Mesenchymal stem cell (in vitro differentiated cells and primary cell): ENCODE measurements at regions not wholly inside any gene's neighbourhood (a gene's known extent, or its start where the extent isn't known, plus 50 kb on each side); places are given as distances from the start of the nearest gene placed in this dataset.

Experiments
- DNase-seq: peaks from one replicate; pipeline ENCODE4 v3.0.0-alpha.2; 2013
- H2AFZ ChIP-seq: one replicate; pipeline ENCODE4 v1.6.1; 2013; ENCODE audit warnings: low read depth, mild to moderate bottlenecking, control low read depth, inconsistent platforms, low read length, moderate library complexity
- H2AK5ac ChIP-seq: 2 replicates; pipeline ENCODE4 v1.6.1; 2013; ENCODE audit warnings: low read length, moderate library complexity, mild to moderate bottlenecking, inconsistent platforms; ENCODE audit not compliant: severe bottlenecking
- H2BK120ac ChIP-seq: one replicate; pipeline ENCODE4 v1.6.1; 2013; ENCODE audit warnings: low read depth, mild to moderate bottlenecking, inconsistent platforms, low read length, moderate library complexity
- H2BK12ac ChIP-seq, 2 experiments: one replicate each; pipeline ENCODE4 v1.6.1; 2013; ENCODE audit warnings: inconsistent platforms in 2 of 2, low read length in 2 of 2, mild to moderate bottlenecking in 2 of 2, moderate library complexity in 2 of 2, control low read depth in 1 of 2
- H2BK15ac ChIP-seq: one replicate; pipeline ENCODE4 v1.6.1; 2013; ENCODE audit warnings: mild to moderate bottlenecking, low read depth, inconsistent platforms; ENCODE audit not compliant: poor library complexity, severe bottlenecking
- H2BK5ac ChIP-seq: 2 replicates; pipeline ENCODE4 v1.6.1; 2013; ENCODE audit warnings: low read depth, mild to moderate bottlenecking, low read length, control low read depth, inconsistent platforms; ENCODE audit not compliant: poor library complexity, severe bottlenecking
- H3K14ac ChIP-seq, 2 experiments: one replicate each; pipeline ENCODE4 v1.6.1; 2013; ENCODE audit warnings: inconsistent platforms in 2 of 2, low read length in 2 of 2, control low read depth in 1 of 2, mild to moderate bottlenecking in 1 of 2, moderate library complexity in 1 of 2
- H3K18ac ChIP-seq, 2 experiments: one replicate each; pipeline ENCODE4 v1.6.1; 2013; ENCODE audit warnings: inconsistent platforms in 2 of 2, low read length in 2 of 2, control low read depth in 1 of 2, low read depth in 1 of 2, mild to moderate bottlenecking in 1 of 2
- H3K23ac ChIP-seq, 2 experiments: one replicate each; pipeline ENCODE4 v1.6.1; 2013; ENCODE audit warnings: inconsistent platforms in 2 of 2, low read length in 2 of 2, mild to moderate bottlenecking in 2 of 2, moderate library complexity in 2 of 2, control low read depth in 1 of 2
- H3K27ac ChIP-seq: 2 replicates; pipeline ENCODE4 v1.5.1; 2013; ENCODE audit warnings: mild to moderate bottlenecking, moderate library complexity, low read length, control low read depth, inconsistent platforms; ENCODE audit not compliant: poor library complexity, severe bottlenecking
- H3K27me3 ChIP-seq, 2 experiments: 2 replicates each; pipeline versions ENCODE4 v1.6.1 to v1.7.0; 2013; ENCODE audit warnings: low read length in 2 of 2, mild to moderate bottlenecking in 2 of 2, moderate library complexity in 2 of 2, control low read depth in 1 of 2, inconsistent platforms in 1 of 2; ENCODE audit not compliant: control insufficient read depth in 1 of 2, insufficient read depth in 1 of 2
- H3K36me3 ChIP-seq, 2 experiments: 2 replicates each; pipeline versions ENCODE4 v1.6.1 to v1.7.0; 2013; ENCODE audit warnings: low read length in 2 of 2, control low read depth in 1 of 2, inconsistent platforms in 1 of 2, low read depth in 1 of 2, mild to moderate bottlenecking in 1 of 2; ENCODE audit not compliant: insufficient read depth in 2 of 2, control insufficient read depth in 1 of 2
- H3K4ac ChIP-seq, 2 experiments: one replicate each; pipeline ENCODE4 v1.6.1; 2013; ENCODE audit warnings: inconsistent platforms in 2 of 2, low read length in 2 of 2, mild to moderate bottlenecking in 2 of 2, moderate library complexity in 2 of 2, control low read depth in 1 of 2, low read depth in 1 of 2
- H3K4me1 ChIP-seq: 2 replicates; pipeline ENCODE4 v1.6.1; 2013; ENCODE audit warnings: low read depth, low read length, control low read depth; ENCODE audit not compliant: control insufficient read depth, insufficient read depth
- H3K4me2 ChIP-seq: 2 replicates; pipeline ENCODE4 v1.6.1; 2013; ENCODE audit warnings: low read length, mild to moderate bottlenecking, inconsistent platforms; ENCODE audit not compliant: poor library complexity, severe bottlenecking
- H3K4me3 ChIP-seq, 2 experiments: 2 replicates each; pipeline versions ENCODE4 v1.5.1 to v1.7.0; 2013; ENCODE audit warnings: low read length in 2 of 2, mild to moderate bottlenecking in 2 of 2, control low read depth in 1 of 2, low read depth in 1 of 2; ENCODE audit not compliant: insufficient read depth in 1 of 2
- H3K79me1 ChIP-seq: replicated peaks from 2 replicates; pipeline ENCODE4 v1.6.1; 2013; ENCODE audit warnings: mild to moderate bottlenecking, control low read depth, low read length, inconsistent platforms; ENCODE audit not compliant: poor library complexity, severe bottlenecking
- H3K9ac ChIP-seq: 2 replicates; pipeline ENCODE4 v1.7.0; 2013; ENCODE audit warnings: mild to moderate bottlenecking, low read length, moderate library complexity
- H3K9me3 ChIP-seq: 2 replicates; pipeline ENCODE4 v1.7.0; 2013; ENCODE audit warnings: mild to moderate bottlenecking, low read length; ENCODE audit not compliant: control insufficient read depth
- H4K8ac ChIP-seq: one replicate; pipeline ENCODE4 v1.6.1; 2013; ENCODE audit warnings: inconsistent platforms, mild to moderate bottlenecking, low read length, moderate library complexity
- H4K91ac ChIP-seq: one replicate; pipeline ENCODE4 v1.6.1; 2013; ENCODE audit warnings: mild to moderate bottlenecking, low read length, inconsistent platforms
- WGBS: methylation state at CpG from one replicate; pipeline ENCODE4 v1.1.7; 2013; ENCODE audit warnings: mixed read lengths; 5-methylcytosine and 5-hydroxymethylcytosine counted together

DNA sequence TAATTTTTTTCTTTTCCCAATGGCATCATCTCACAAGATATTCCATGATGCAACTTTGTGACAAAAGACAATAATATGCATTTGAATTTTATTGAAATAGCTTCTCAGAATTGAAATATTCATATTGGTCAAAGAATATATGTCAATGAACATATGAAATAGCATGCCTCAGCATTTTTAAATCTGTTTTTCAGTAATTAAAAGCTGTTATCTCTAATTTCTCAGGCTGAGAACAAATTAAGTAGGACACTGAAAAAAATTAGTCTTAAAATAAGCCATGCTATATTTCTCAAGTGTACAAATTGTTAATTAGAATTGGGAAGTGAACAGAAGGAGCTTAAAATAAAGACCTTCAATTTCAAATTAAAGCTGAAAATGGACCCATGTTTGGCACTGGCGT lies 570.1 kb downstream of the MFSD1 start:
- H4K91ac ChIP-seq, result no peak overlapping the region
- no peaks in the 10 kb centered on the region for H3K9me3 ChIP-seq
- H3K14ac ChIP-seq, result no peak overlapping the region
- no peak overlapping the region for H2BK5ac ChIP-seq
- H3K18ac ChIP-seq, result no peak overlapping the region
- no peak overlapping the region for H4K8ac ChIP-seq
- 57% methylated on average over 1 of the region's 1 CpG for WGBS
- no peak overlapping the region for H2BK15ac ChIP-seq
- no peak overlapping the region for H2BK120ac ChIP-seq
- no peak overlapping the region for H2AK5ac ChIP-seq
- no peak overlapping the region for H3K23ac ChIP-seq
- H3K4me1 ChIP-seq, result no peaks in the 10 kb centered on the region
- H3K4ac ChIP-seq, result no peak overlapping the region
- no peaks in the 10 kb centered on the region for H3K79me1 ChIP-seq
- no peak overlapping the region for H3K27ac ChIP-seq
- no peak overlapping the region for H3K9ac ChIP-seq
- DNase-seq, result no peak
- no peak overlapping the region for H3K4me2 ChIP-seq
- no peaks in the 10 kb centered on the region for H3K27me3 ChIP-seq
- H3K4me3 ChIP-seq, result no peak overlapping the region
- no peaks in the 10 kb centered on the region for H3K36me3 ChIP-seq
- H2BK12ac ChIP-seq, result no peak overlapping the region
- no peak overlapping the region for H2AFZ ChIP-seq

- Histone ChIP-seq H3K23ac (no peak overlapping the region), H2BK12ac (no peak overlapping the region), H2AFZ (no peak overlapping the region), H3K36me3 (no peaks in the 10 kb centered on the region), H2BK5ac (no peak overlapping the region), H3K9ac (no peak overlapping the region), H2AK5ac (no peak overlapping the region), H2BK120ac (no peak overlapping the region), H4K8ac (no peak overlapping the region), H3K79me1 (no peaks in the 10 kb centered on the region), H3K18ac (no peak overlapping the region), H3K14ac (no peak overlapping the region), H3K9me3 (no peaks in the 10 kb centered on the region), H3K27me3 (no peaks in the 10 kb centered on the region), H3K4me2 (no peak overlapping the region), H3K27ac (no peak overlapping the region), H3K4ac (no peak overlapping the region), H4K91ac (no peak overlapping the region), H3K4me1 (no peaks in the 10 kb centered on the region), H3K4me3 (no peak overlapping the region), H2BK15ac (no peak overlapping the region)
- DNase-seq, result no peak
- 14% methylated on average over 2 of the region's 4 CpGs for WGBS
These were observed 576.7 kb downstream of the MFSD1 start for GRCh38 chr3:159378396-159379194.

GRCh38 chr3:159380891-159381290 lies 579.0 kb downstream of the MFSD1 start:
- no peak overlapping the region for H4K8ac ChIP-seq
- H3K4me1 ChIP-seq, result no peaks in the 10 kb centered on the region
- H3K27me3 ChIP-seq, result no peaks in the 10 kb centered on the region
- no peak overlapping the region for H3K4ac ChIP-seq
- H3K36me3 ChIP-seq, result no peaks in the 10 kb centered on the region
- no peak overlapping the region for H4K91ac ChIP-seq
- DNase-seq, result no peak
- H2BK5ac ChIP-seq, result no peak overlapping the region
- no peak overlapping the region for H3K18ac ChIP-seq
- no peak overlapping the region for H3K23ac ChIP-seq
- H2AFZ ChIP-seq, result no peak overlapping the region
- no peak overlapping the region for H3K14ac ChIP-seq
- no peak overlapping the region for H3K27ac ChIP-seq
- H3K4me2 ChIP-seq, result no peak overlapping the region
- H2BK120ac ChIP-seq, result no peak overlapping the region
- no peak overlapping the region for H2AK5ac ChIP-seq
- H2BK12ac ChIP-seq, result no peak overlapping the region
- no peaks in the 10 kb centered on the region for H3K9me3 ChIP-seq
- no peak overlapping the region for H2BK15ac ChIP-seq
- no peak overlapping the region for H3K4me3 ChIP-seq
- H3K79me1 ChIP-seq, result no peaks in the 10 kb centered on the region
- no peak overlapping the region for H3K9ac ChIP-seq
- 83% methylated on average over 1 of the region's 4 CpGs for WGBS

DNA sequence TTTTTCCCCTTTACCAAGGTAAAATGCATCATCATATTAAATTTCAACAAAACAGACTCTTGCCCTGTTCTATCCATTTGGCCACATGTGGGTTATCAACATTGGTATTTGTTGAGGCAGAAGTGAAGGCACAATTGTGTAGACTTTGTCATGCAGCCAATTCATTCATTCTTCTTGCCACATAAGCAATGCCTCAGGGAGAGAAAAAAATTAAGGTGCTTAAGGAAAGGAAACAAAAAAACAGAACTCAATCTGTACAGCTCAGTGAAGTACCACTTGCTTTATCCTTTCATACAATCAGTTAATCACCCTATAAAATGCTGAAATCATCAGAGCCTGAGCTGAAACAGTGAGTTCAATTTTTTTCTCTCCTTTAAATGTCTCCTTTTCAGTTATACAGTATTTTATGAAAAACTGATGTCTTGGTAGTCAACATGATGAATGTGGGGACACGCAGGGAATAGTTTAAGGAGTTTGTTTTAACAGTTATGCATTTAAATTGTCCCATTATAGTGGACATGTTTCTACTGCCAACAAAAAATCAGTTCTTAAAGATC lies 588.9 kb downstream of the MFSD1 start:
- H3K18ac ChIP-seq, result no peak overlapping the region
- no peak overlapping the region for H3K14ac ChIP-seq
- H2BK120ac ChIP-seq, result no peak overlapping the region
- H2AFZ ChIP-seq, result no peak overlapping the region
- H4K91ac ChIP-seq, result no peak overlapping the region
- no peak overlapping the region for H3K4me3 ChIP-seq
- no peaks in the 10 kb centered on the region for H3K27me3 ChIP-seq
- no peak overlapping the region for H2BK15ac ChIP-seq
- no peak overlapping the region for H4K8ac ChIP-seq
- H2AK5ac ChIP-seq, result no peak overlapping the region
- H3K4me1 ChIP-seq, result no peaks in the 10 kb centered on the region
- H3K27ac ChIP-seq, result no peak overlapping the region
- no peaks in the 10 kb centered on the region for H3K9me3 ChIP-seq
- no peak overlapping the region for H3K4ac ChIP-seq
- WGBS, result no CpG with 5 or more reads among the region's 1 CpG
- no peak overlapping the region for H3K4me2 ChIP-seq
- H3K9ac ChIP-seq, result no peak overlapping the region
- no peak overlapping the region for H2BK12ac ChIP-seq
- H3K23ac ChIP-seq, result no peak overlapping the region
- no peaks in the 10 kb centered on the region for H3K79me1 ChIP-seq
- no peak for DNase-seq
- no peak overlapping the region for H2BK5ac ChIP-seq
- no peaks in the 10 kb centered on the region for H3K36me3 ChIP-seq
